ENCODE measurements at regions not wholly inside any gene's neighbourhood (a gene's known extent, or its start where the extent isn't known, plus 50 kb on each side); places are given as distances from the start of the nearest gene placed in this dataset.

- H3K27me3 ChIP-seq = peaks cover 0 to 3% (median 0%) of the 10 kb centered on the region in 11 experiments; a peak in 1 of 22 replicates
- H3K4me1 ChIP-seq = peaks cover 6 to 39% (median 36%) of the 10 kb centered on the region in 10 experiments; a peak in 19 of 20 replicates
- H3K4me2 ChIP-seq = peak overlapping the region; percentile 25 to 87 (median 72); a peak in 19 of 22 replicates
- no peaks in the 10 kb centered on the region for H3K36me3 ChIP-seq
- H3K9ac ChIP-seq = no peak overlapping the region
- no peaks in the 10 kb centered on the region for H4K20me1 ChIP-seq
- peaks cover 8 to 19% (median 12%) of the 10 kb centered on the region in 11 experiments; a peak in 18 of 22 replicates for H3K9me3 ChIP-seq (replicated peaks in 1 of 11)
- no peak for TF ChIP-seq Cebpa-rat (IDR thresholded peaks at IDR 0.05)
- no peak overlapping the region for H3K27ac ChIP-seq
- no peak overlapping the region for H3K4me3 ChIP-seq
These were observed 260.4 kb downstream of the GALC start for GRCh38 chr14:87732562-87732961.

- Histone ChIP-seq H4K20me1 (no peaks in the 10 kb centered on the region), H3K9me3 (replicated peaks in 1 of 11) (no peaks in the 10 kb centered on the region), H3K36me3 (no peaks in the 10 kb centered on the region), H3K4me2 (no peak overlapping the region), H3K4me3 (no peak overlapping the region), H3K27me3 (no peaks in the 10 kb centered on the region), H3K9ac (no peak overlapping the region), H3K27ac (no peak overlapping the region), H3K4me1 (peaks cover 4 to 13% (median 8%) of the 10 kb centered on the region in 10 experiments; a peak in 17 of 20 replicates)
- no peak for TF ChIP-seq Cebpa-rat (IDR thresholded peaks at IDR 0.05)
These were observed 267.7 kb downstream of the GALC start for GRCh38 chr14:87725318-87725717.

GRCh38 chr14:87712396-87713090, 280.4 kb downstream of the GALC start:
- Histone ChIP-seq H3K27me3 (no peaks in the 10 kb centered on the region), H3K9me3 (replicated peaks in 1 of 11) (no peaks in the 10 kb centered on the region), H3K36me3 (no peaks in the 10 kb centered on the region), H3K4me1 (peaks cover 0 to 6% (median 0%) of the 10 kb centered on the region in 10 experiments; a peak in 3 of 20 replicates), H3K9ac (no peak overlapping the region), H3K4me3 (no peak overlapping the region), H3K27ac (no peak overlapping the region), H3K4me2 (no peak overlapping the region), H4K20me1 (no peaks in the 10 kb centered on the region)
- no peak for TF ChIP-seq Cebpa-rat (IDR thresholded peaks at IDR 0.05)

GRCh38 chr14:87705439-87705896, 287.5 kb downstream of the GALC start:
- TF ChIP-seq Cebpa-rat (IDR thresholded peaks at IDR 0.05) = no peak
- Histone ChIP-seq H3K27me3 (no peaks in the 10 kb centered on the region), H3K36me3 (no peaks in the 10 kb centered on the region), H3K9ac (no peak overlapping the region), H4K20me1 (no peaks in the 10 kb centered on the region), H3K4me1 (peaks cover 7 to 17% (median 11%) of the 10 kb centered on the region in 10 experiments; a peak in 16 of 20 replicates), H3K4me3 (no peak overlapping the region), H3K9me3 (replicated peaks in 1 of 11) (no peaks in the 10 kb centered on the region), H3K4me2 (peak overlapping the region; percentile 13 to 68 (median 29); a peak in 17 of 22 replicates), H3K27ac (peak overlapping the region in 3 of 11 experiments; percentile 9 to 54 (median 35); a peak in 3 of 22 replicates)

- Histone ChIP-seq H3K9me3 (replicated peaks in 1 of 11) (peaks cover 0 to 36% (median 0%) of the 10 kb centered on the region in 11 experiments; a peak in 8 of 22 replicates), H3K36me3 (no peaks in the 10 kb centered on the region), H4K20me1 (no peaks in the 10 kb centered on the region), H3K4me2 (peak overlapping the region in 4 of 11 experiments; percentile 12 to 45 (median 28); a peak in 6 of 22 replicates), H3K27ac (peak overlapping the region in 2 of 11 experiments; percentile 28 to 29; a peak in 3 of 22 replicates), H3K4me1 (peaks cover 0 to 25% (median 0%) of the 10 kb centered on the region in 10 experiments; a peak in 7 of 20 replicates), H3K9ac (no peak overlapping the region), H3K27me3 (no peaks in the 10 kb centered on the region), H3K4me3 (no peak overlapping the region)
- no peak; a peak in 1 of 22 replicates for TF ChIP-seq Cebpa-rat (IDR thresholded peaks at IDR 0.05)
These were observed 294.5 kb downstream of the GALC start for GRCh38 chr14:87698481-87698880.

- H4K20me1 ChIP-seq = no peaks in the 10 kb centered on the region
- peaks cover 0 to 25% (median 0%) of the 10 kb centered on the region in 10 experiments; a peak in 7 of 20 replicates for H3K4me1 ChIP-seq
- H3K27me3 ChIP-seq = no peaks in the 10 kb centered on the region
- H3K36me3 ChIP-seq = no peaks in the 10 kb centered on the region
- H3K4me2 ChIP-seq = 0 out of 22 replicates have a peak overlapping the region, but pooled peaks of 2 of the 11 experiments have one; percentile 12 to 15
- no peak overlapping the region for H3K4me3 ChIP-seq
- TF ChIP-seq Cebpa-rat (IDR thresholded peaks at IDR 0.05) = no peak
- H3K9me3 ChIP-seq (replicated peaks in 1 of 11) = peaks cover 0 to 36% (median 0%) of the 10 kb centered on the region in 11 experiments; a peak in 8 of 22 replicates
- H3K27ac ChIP-seq = no peak overlapping the region
- no peak overlapping the region for H3K9ac ChIP-seq
These were observed 296.5 kb downstream of the GALC start for GRCh38 chr14:87696485-87696884.

GRCh38 chr14:87691042-87691881, 301.7 kb downstream of the GALC start:
- Histone ChIP-seq H3K9me3 (replicated peaks in 1 of 11) (no peaks in the 10 kb centered on the region), H3K27ac (no peak overlapping the region), H3K4me3 (no peak overlapping the region), H3K9ac (no peak overlapping the region), H3K4me2 (no peak overlapping the region), H3K36me3 (no peaks in the 10 kb centered on the region), H4K20me1 (no peaks in the 10 kb centered on the region), H3K27me3 (no peaks in the 10 kb centered on the region), H3K4me1 (peaks cover 0 to 2% (median 0%) of the 10 kb centered on the region in 10 experiments; a peak in 1 of 20 replicates)
- TF ChIP-seq Cebpa-rat (IDR thresholded peaks at IDR 0.05) = no peak

GRCh38 chr14:87690076-87690613, 302.8 kb downstream of the GALC start:
- TF ChIP-seq Cebpa-rat (IDR thresholded peaks at IDR 0.05) = no peak
- no peaks in the 10 kb centered on the region for H3K36me3 ChIP-seq
- no peak overlapping the region for H3K4me3 ChIP-seq
- H4K20me1 ChIP-seq = no peaks in the 10 kb centered on the region
- no peak overlapping the region for H3K4me2 ChIP-seq
- no peaks in the 10 kb centered on the region for H3K9me3 ChIP-seq (replicated peaks in 1 of 11)
- H3K4me1 ChIP-seq = no peaks in the 10 kb centered on the region
- no peak overlapping the region for H3K27ac ChIP-seq
- no peak overlapping the region for H3K9ac ChIP-seq
- no peaks in the 10 kb centered on the region for H3K27me3 ChIP-seq

GRCh38 chr14:87688524-87688923, 304.5 kb downstream of the GALC start:
- TF ChIP-seq Cebpa-rat (IDR thresholded peaks at IDR 0.05) = no peak
- H3K4me2 ChIP-seq = no peak overlapping the region
- H3K9me3 ChIP-seq (replicated peaks in 1 of 11) = peaks cover 0 to 7% (median 0%) of the 10 kb centered on the region in 11 experiments; a peak in 2 of 22 replicates
- H3K27ac ChIP-seq = no peak overlapping the region
- H3K36me3 ChIP-seq = no peaks in the 10 kb centered on the region
- H3K27me3 ChIP-seq = no peaks in the 10 kb centered on the region
- no peaks in the 10 kb centered on the region for H4K20me1 ChIP-seq
- no peak overlapping the region for H3K9ac ChIP-seq
- H3K4me3 ChIP-seq = no peak overlapping the region
- H3K4me1 ChIP-seq = no peaks in the 10 kb centered on the region
